ENCODE measurements at regions not wholly inside any gene's neighbourhood (a gene's known extent, or its start where the extent isn't known, plus 50 kb on each side); places are given as distances from the start of the nearest gene placed in this dataset.

- Mint-ChIP-seq H3K4me3 (no peak overlapping the region), H3K27ac (no peak overlapping the region), H3K27me3 (peaks cover 3% of the 10 kb centered on the region), H3K36me3 (peaks cover 1% of the 10 kb centered on the region), H3K4me1 (no peaks in the 10 kb centered on the region), H3K9me3 (peaks cover 0 to 2% (median 2%) of the 10 kb centered on the region in 3 donors)
Observed at GRCh38 chr5:6845856-6846255, 132.6 kb downstream of the TENT4A start.

GRCh38 chr5:6847870-6848269 is 134.6 kb downstream of the TENT4A start:
- Mint-ChIP-seq H3K27ac (no peak overlapping the region), H3K27me3 (no peaks in the 10 kb centered on the region), H3K4me1 (no peaks in the 10 kb centered on the region), H3K4me3 (no peak overlapping the region), H3K9me3 (peaks cover 0 to 3% (median 2%) of the 10 kb centered on the region in 3 donors), H3K36me3 (peaks cover 1% of the 10 kb centered on the region)

GRCh38 chr5:6849316-6850105 is 136.3 kb downstream of the TENT4A start:
- Mint-ChIP-seq H3K9me3 (peaks cover 0 to 6% (median 3%) of the 10 kb centered on the region in 3 donors), H3K27ac (no peak overlapping the region), H3K27me3 (peaks cover 1% of the 10 kb centered on the region), H3K4me3 (no peak overlapping the region), H3K4me1 (no peaks in the 10 kb centered on the region), H3K36me3 (peaks cover 1% of the 10 kb centered on the region)

- Mint-ChIP-seq H3K27me3 (peaks cover 1% of the 10 kb centered on the region), H3K4me1 (no peaks in the 10 kb centered on the region), H3K9me3 (peaks cover 0 to 7% (median 3%) of the 10 kb centered on the region in 3 donors), H3K36me3 (peaks cover 1% of the 10 kb centered on the region), H3K27ac (no peak overlapping the region), H3K4me3 (no peak overlapping the region)
Observed at GRCh38 chr5:6850106-6850432, 136.8 kb downstream of the TENT4A start.

- Mint-ChIP-seq H3K9me3 (peaks cover 0 to 11% (median 3%) of the 10 kb centered on the region in 3 donors), H3K27me3 (peaks cover 6% of the 10 kb centered on the region), H3K4me3 (no peak overlapping the region), H3K27ac (no peak overlapping the region), H3K36me3 (no peaks in the 10 kb centered on the region), H3K4me1 (peaks cover 0 to 2% (median 0%) of the 10 kb centered on the region in 3 donors)
Observed at GRCh38 chr5:6856653-6857052, 143.4 kb downstream of the TENT4A start.

GRCh38 chr5:6858419-6858818 is 145.2 kb downstream of the TENT4A start:
- peaks cover 6% of the 10 kb centered on the region for H3K27me3 Mint-ChIP-seq
- H3K4me3 Mint-ChIP-seq, result no peak overlapping the region
- no peaks in the 10 kb centered on the region for H3K36me3 Mint-ChIP-seq
- no peak overlapping the region for H3K27ac Mint-ChIP-seq
- peaks cover 0 to 13% (median 5%) of the 10 kb centered on the region in 3 donors for H3K9me3 Mint-ChIP-seq
- peaks cover 0 to 2% (median 0%) of the 10 kb centered on the region in 3 donors for H3K4me1 Mint-ChIP-seq

- H3K27me3 Mint-ChIP-seq, result peaks cover 6% of the 10 kb centered on the region
- no peak overlapping the region for H3K4me3 Mint-ChIP-seq
- H3K9me3 Mint-ChIP-seq, result peaks cover 0 to 10% (median 5%) of the 10 kb centered on the region in 3 donors
- H3K36me3 Mint-ChIP-seq, result no peaks in the 10 kb centered on the region
- H3K27ac Mint-ChIP-seq, result no peak overlapping the region
- H3K4me1 Mint-ChIP-seq, result peaks cover 0 to 2% (median 0%) of the 10 kb centered on the region in 3 donors
Observed at GRCh38 chr5:6859023-6859422, 145.8 kb downstream of the TENT4A start.

GRCh38 chr5:6859951-6860638 is 146.9 kb downstream of the TENT4A start:
- Mint-ChIP-seq H3K9me3 (peaks cover 0 to 9% (median 5%) of the 10 kb centered on the region in 3 donors), H3K36me3 (no peaks in the 10 kb centered on the region), H3K4me3 (no peak overlapping the region), H3K27ac (no peak overlapping the region), H3K27me3 (peaks cover 6% of the 10 kb centered on the region), H3K4me1 (peaks cover 0 to 2% (median 0%) of the 10 kb centered on the region in 3 donors)

GRCh38 chr5:6861036-6861435 is 147.8 kb downstream of the TENT4A start:
- Mint-ChIP-seq H3K27ac (no peak overlapping the region), H3K27me3 (peaks cover 6% of the 10 kb centered on the region), H3K4me3 (no peak overlapping the region), H3K9me3 (peaks cover 0 to 8% (median 5%) of the 10 kb centered on the region in 3 donors), H3K4me1 (peaks cover 0 to 2% (median 0%) of the 10 kb centered on the region in 3 donors), H3K36me3 (no peaks in the 10 kb centered on the region)

GRCh38 chr5:6861667-6862066 is 148.4 kb downstream of the TENT4A start:
- Mint-ChIP-seq H3K9me3 (peaks cover 0 to 5% (median 5%) of the 10 kb centered on the region in 3 donors), H3K27me3 (peaks cover 5% of the 10 kb centered on the region), H3K36me3 (no peaks in the 10 kb centered on the region), H3K4me3 (no peak overlapping the region), H3K27ac (no peak overlapping the region), H3K4me1 (no peaks in the 10 kb centered on the region)

- H3K4me1 Mint-ChIP-seq, result no peaks in the 10 kb centered on the region
- H3K9me3 Mint-ChIP-seq, result peaks cover 0 to 5% (median 3%) of the 10 kb centered on the region in 3 donors
- no peak overlapping the region for H3K27ac Mint-ChIP-seq
- no peaks in the 10 kb centered on the region for H3K36me3 Mint-ChIP-seq
- peaks cover 5% of the 10 kb centered on the region for H3K27me3 Mint-ChIP-seq
- no peak overlapping the region for H3K4me3 Mint-ChIP-seq
Observed at GRCh38 chr5:6862306-6862705, 149.1 kb downstream of the TENT4A start.

GRCh38 chr5:6867712-6868111 is 154.5 kb downstream of the TENT4A start:
- Mint-ChIP-seq H3K36me3 (no peaks in the 10 kb centered on the region), H3K9me3 (peaks cover 0 to 2% (median 0%) of the 10 kb centered on the region in 3 donors), H3K4me1 (no peaks in the 10 kb centered on the region), H3K4me3 (no peak overlapping the region), H3K27me3 (peaks cover 2% of the 10 kb centered on the region), H3K27ac (no peak overlapping the region)

GRCh38 chr5:6868171-6868570 is 154.9 kb downstream of the TENT4A start:
- no peak overlapping the region for H3K27ac Mint-ChIP-seq
- peaks cover 1% of the 10 kb centered on the region for H3K27me3 Mint-ChIP-seq
- H3K4me1 Mint-ChIP-seq, result no peaks in the 10 kb centered on the region
- peaks cover 0 to 2% (median 0%) of the 10 kb centered on the region in 3 donors for H3K9me3 Mint-ChIP-seq
- no peaks in the 10 kb centered on the region for H3K36me3 Mint-ChIP-seq
- H3K4me3 Mint-ChIP-seq, result no peak overlapping the region

- no peaks in the 10 kb centered on the region for H3K36me3 Mint-ChIP-seq
- H3K27ac Mint-ChIP-seq, result no peak overlapping the region
Observed at GRCh38 chr5:6868575-6869215, 155.5 kb downstream of the TENT4A start.

GRCh38 chr5:6869677-6870076 is 156.4 kb downstream of the TENT4A start:
- no peak overlapping the region for H3K4me3 Mint-ChIP-seq
- H3K9me3 Mint-ChIP-seq, result peaks cover 0 to 2% (median 0%) of the 10 kb centered on the region in 3 donors
- no peak overlapping the region for H3K27ac Mint-ChIP-seq
- no peaks in the 10 kb centered on the region for H3K4me1 Mint-ChIP-seq
- H3K36me3 Mint-ChIP-seq, result no peaks in the 10 kb centered on the region
- no peaks in the 10 kb centered on the region for H3K27me3 Mint-ChIP-seq

More at GRCh38 chr5:6868575-6869215, 155.5 kb downstream of the TENT4A start:
- Mint-ChIP-seq H3K4me3 (no peak overlapping the region), H3K4me1 (no peaks in the 10 kb centered on the region), H3K27me3 (no peaks in the 10 kb centered on the region), H3K9me3 (peaks cover 0 to 2% (median 0%) of the 10 kb centered on the region in 3 donors)

All from IgD-negative memory B cell (primary cell).